GM12873 (cell line): ENCODE measurements at regions not wholly inside any gene's neighbourhood (a gene's known extent, or its start where the extent isn't known, plus 50 kb on each side); places are given as distances from the start of the nearest gene placed in this dataset.

Source experiments
- CTCF ChIP-seq: IDR thresholded peaks from 2 replicates; pipeline ENCODE4 v1.5.1; 2012; ENCODE audit warnings: low read depth, mild to moderate bottlenecking, moderate library complexity, low read length, control low read depth; ENCODE audit not compliant: insufficient read depth; ENCODE audit errors: missing control alignments

DNA sequence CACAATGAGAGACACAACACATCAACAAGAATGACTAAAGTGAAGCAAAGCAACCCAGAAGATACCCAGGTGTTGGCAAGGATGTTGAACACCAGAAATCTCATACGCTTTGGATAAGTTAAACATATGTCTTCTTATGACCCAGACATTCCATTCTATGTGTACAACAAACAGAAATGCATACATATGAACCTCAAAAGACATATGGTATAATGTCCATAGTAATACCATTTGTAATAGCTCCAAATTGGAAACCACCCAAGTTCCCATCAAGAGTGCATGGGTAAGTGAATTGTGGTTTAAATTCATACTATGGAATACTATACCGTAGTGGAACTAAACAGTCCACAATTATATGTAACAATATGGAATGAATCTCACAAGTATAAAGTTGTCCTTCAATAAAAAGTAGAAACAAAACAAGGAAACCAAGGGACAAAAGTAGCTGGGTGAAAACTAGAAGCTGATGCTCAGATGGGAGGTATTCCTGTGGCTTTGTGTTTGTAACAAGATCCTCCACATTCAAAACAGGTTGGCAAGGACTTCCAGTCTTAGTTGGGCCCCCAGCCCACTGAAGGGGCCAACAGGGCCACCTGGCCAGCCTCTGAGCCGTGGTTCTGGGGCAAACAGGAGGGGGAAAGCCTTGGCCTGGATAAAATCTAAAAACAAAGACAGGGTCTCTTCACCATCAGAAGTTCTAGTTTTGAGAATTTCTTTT lies 171.8 kb upstream of the PITX1 start:
- no peak for TF ChIP-seq CTCF

DNA sequence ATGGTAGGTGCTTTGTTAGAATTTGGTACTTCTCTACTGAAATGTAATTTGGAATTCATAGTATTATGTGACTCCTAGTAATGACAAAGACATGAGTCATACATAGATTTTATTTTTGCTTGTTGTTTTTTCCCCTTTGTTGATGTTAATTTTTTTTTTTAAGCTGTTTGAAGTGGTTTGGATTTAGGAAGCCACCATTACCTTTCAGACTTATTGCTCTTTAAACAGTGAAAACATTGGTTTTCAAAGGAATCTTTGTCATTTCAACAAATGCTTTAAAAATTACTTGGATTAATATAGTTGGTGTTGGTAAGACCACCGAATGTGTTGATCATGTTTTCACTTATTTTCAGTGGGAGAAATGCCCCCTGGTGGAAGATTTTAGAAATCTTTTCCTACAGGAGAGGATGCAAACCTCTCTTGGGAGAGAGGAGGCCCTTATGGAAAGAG lies 170.1 kb upstream of the PITX1 start:
- peak; percentile 34 for TF ChIP-seq CTCF

DNA sequence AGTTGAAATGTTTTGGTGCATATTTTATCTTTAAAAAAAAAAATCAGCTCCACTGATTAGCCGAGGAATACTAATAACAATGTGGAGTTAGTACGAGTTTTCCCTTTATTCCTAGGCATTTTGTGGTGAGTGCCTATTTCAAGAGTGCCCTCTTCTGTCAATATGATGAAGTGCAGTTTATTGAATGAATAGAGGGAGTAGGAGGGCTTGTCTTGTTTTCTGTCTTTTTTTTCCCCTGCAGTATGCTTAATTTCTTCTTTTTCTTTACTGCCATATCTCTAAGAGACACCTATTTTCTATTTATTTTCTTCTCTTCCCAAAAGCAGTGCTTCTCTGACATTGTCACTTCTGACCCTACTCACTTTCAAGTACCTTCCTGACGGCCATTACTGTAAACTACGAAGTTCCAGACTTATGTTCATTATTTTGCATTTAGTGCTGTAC lies 169.6 kb upstream of the PITX1 start:
- peak; percentile 63 for TF ChIP-seq CTCF

DNA sequence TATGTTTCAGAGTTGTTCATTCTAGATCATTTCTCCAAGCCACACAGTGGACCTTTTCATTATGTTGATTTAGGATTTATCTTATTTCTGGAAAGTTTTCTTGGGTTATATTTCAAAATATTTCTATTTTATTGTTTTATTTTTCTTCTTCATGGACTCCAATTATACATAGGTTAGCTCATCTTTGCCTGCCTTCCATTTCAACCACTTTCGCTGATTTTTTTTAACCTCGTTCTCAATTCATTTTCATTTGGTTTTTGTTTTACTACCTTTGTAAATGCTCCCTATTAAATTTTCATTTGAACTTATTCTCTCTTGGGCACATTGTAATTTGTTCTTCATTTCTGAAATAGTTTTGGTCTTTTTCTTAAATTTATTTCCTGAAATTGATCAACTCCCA lies 169.0 kb upstream of the PITX1 start:
- no peak for TF ChIP-seq CTCF

GRCh38 chr5:135199919-135200318 lies 165.9 kb upstream of the PITX1 start:
- no peak for TF ChIP-seq CTCF

- no peak for TF ChIP-seq CTCF
Measured at GRCh38 chr5:135196483-135196882, 162.5 kb upstream of the PITX1 start.

GRCh38 chr5:135195270-135195608 lies 161.2 kb upstream of the PITX1 start:
- TF ChIP-seq CTCF = no peak
